ENCODE measurements at regions not wholly inside any gene's neighbourhood (a gene's known extent, or its start where the extent isn't known, plus 50 kb on each side); places are given as distances from the start of the nearest gene placed in this dataset.
A peak's percentile ranks its signal among the peaks of the same experiment; 100 is the strongest.

GRCh38 chr6:137707590-137708360 lies 159.3 kb upstream of the TNFAIP3 start:
- H3K4me3 ChIP-seq (ENCODE audit: low read length), result no peak overlapping the region
- DNase-seq (ENCODE audit: low read depth), result peak; percentile 93
- peak; percentile 71 for TF ChIP-seq CTCF (IDR thresholded peaks at IDR 0.05; ENCODE audit: insufficient read depth, low read depth, low read length, missing control alignments)

- TF ChIP-seq CTCF (IDR thresholded peaks at IDR 0.05; ENCODE audit: insufficient read depth, low read depth, low read length, missing control alignments), result no peak
- H3K4me3 ChIP-seq (ENCODE audit: low read length), result no peak overlapping the region
- DNase-seq (ENCODE audit: low read depth), result no peak
Observed at GRCh38 chr6:137708481-137708880, 158.6 kb upstream of the TNFAIP3 start.

- H3K4me3 ChIP-seq (ENCODE audit: low read length), result no peak overlapping the region
- DNase-seq (ENCODE audit: low read depth), result peak; percentile 94
- TF ChIP-seq CTCF (IDR thresholded peaks at IDR 0.05; ENCODE audit: insufficient read depth, low read depth, low read length, missing control alignments), result no peak
Observed at GRCh38 chr6:137709424-137710236, 157.4 kb upstream of the TNFAIP3 start.

- TF ChIP-seq CTCF (IDR thresholded peaks at IDR 0.05; ENCODE audit: insufficient read depth, low read depth, low read length, missing control alignments), result no peak
- no peak for DNase-seq (ENCODE audit: low read depth)
- no peak overlapping the region for H3K4me3 ChIP-seq (ENCODE audit: low read length)
Observed at GRCh38 chr6:137711972-137712371, 155.1 kb upstream of the TNFAIP3 start.

- no peak for DNase-seq (ENCODE audit: low read depth)
- no peak for TF ChIP-seq CTCF (IDR thresholded peaks at IDR 0.05; ENCODE audit: insufficient read depth, low read depth, low read length, missing control alignments)
Observed at GRCh38 chr6:137712587-137712986, 154.5 kb upstream of the TNFAIP3 start.

GRCh38 chr6:137715589-137716045 lies 151.4 kb upstream of the TNFAIP3 start:
- no peak for DNase-seq (ENCODE audit: low read depth)
- no peak for TF ChIP-seq CTCF (IDR thresholded peaks at IDR 0.05; ENCODE audit: insufficient read depth, low read depth, low read length, missing control alignments)
- no peak overlapping the region for H3K4me3 ChIP-seq (ENCODE audit: low read length)

More at GRCh38 chr6:137712587-137712986, 154.5 kb upstream of the TNFAIP3 start:
- H3K4me3 ChIP-seq (ENCODE audit: low read length), result no peak overlapping the region

Data from epithelial cell of esophagus (primary cell).